IPS DF 19.7 (cell line): ENCODE measurements at regions not wholly inside any gene's neighbourhood (a gene's known extent, or its start where the extent isn't known, plus 50 kb on each side); places are given as distances from the start of the nearest gene placed in this dataset.

Experiments
- DNase-seq: peaks from one replicate; pipeline ENCODE4 v3.0.0-alpha.2; 2013; ENCODE audit warnings: low read depth, low spot score

- no peak for DNase-seq
These were observed 274.9 kb downstream of the PRL start for GRCh38 chr6:22021966-22022365.

GRCh38 chr6:22023937-22024336 lies 272.9 kb downstream of the PRL start:
- no peak for DNase-seq

GRCh38 chr6:22024973-22025467 lies 271.8 kb downstream of the PRL start:
- no peak for DNase-seq

- DNase-seq = peak; percentile 84
These were observed 271.2 kb downstream of the PRL start for GRCh38 chr6:22025468-22026163.

GRCh38 chr6:22026164-22026678 lies 270.6 kb downstream of the PRL start:
- DNase-seq = no peak

- DNase-seq = no peak
These were observed 269.7 kb downstream of the PRL start for GRCh38 chr6:22027040-22027725.

GRCh38 chr6:22028403-22029090 lies 268.3 kb downstream of the PRL start:
- no peak for DNase-seq

GRCh38 chr6:22029171-22029570 lies 267.7 kb downstream of the PRL start:
- DNase-seq = no peak

- no peak for DNase-seq
These were observed 265.9 kb downstream of the PRL start for GRCh38 chr6:22030730-22031619.

- no peak for DNase-seq
These were observed 261.1 kb downstream of the PRL start for GRCh38 chr6:22035690-22036089.

- peak; percentile 75 for DNase-seq
These were observed 260.6 kb downstream of the PRL start for GRCh38 chr6:22036275-22036674.

- DNase-seq = no peak
These were observed 260.1 kb downstream of the PRL start for GRCh38 chr6:22036699-22037098.

GRCh38 chr6:22041797-22042480 lies 254.9 kb downstream of the PRL start:
- no peak for DNase-seq

GRCh38 chr6:22042706-22043105 lies 254.1 kb downstream of the PRL start:
- DNase-seq = no peak

- no peak for DNase-seq
These were observed 253.4 kb downstream of the PRL start for GRCh38 chr6:22043284-22043962.

- DNase-seq = no peak
These were observed 251.4 kb downstream of the PRL start for GRCh38 chr6:22045261-22045912.

- DNase-seq = no peak
These were observed 247.8 kb downstream of the PRL start for GRCh38 chr6:22049002-22049401.

GRCh38 chr6:22053391-22053997 lies 243.3 kb downstream of the PRL start:
- DNase-seq = no peak

- no peak for DNase-seq
These were observed 240.4 kb downstream of the PRL start for GRCh38 chr6:22056398-22056797.
